Testis (tissue), 2 donors: ENCODE measurements at regions not wholly inside any gene's neighbourhood (a gene's known extent, or its start where the extent isn't known, plus 50 kb on each side); places are given as distances from the start of the nearest gene placed in this dataset.

ENCODE experiments used
- POLR2A ChIP-seq: fragments of 450-650 bp; IDR thresholded peaks from one replicate; pipeline ENCODE4 v1.6.1; 2017; ENCODE audit warnings: antibody characterized with exemption, mild to moderate bottlenecking, moderate library complexity
- TF ChIP-seq, protein P1 (sequence below), 3 experiments: fragments of 450-650 bp in 2 of 3; fragments of 200-600 bp in 1 of 3; sonication (generic) in 1 of 3; IDR thresholded peaks; one replicate each; pipeline ENCODE4 v1.5.1; 2016 to 2019; ENCODE audit warnings: antibody characterized with exemption in 3 of 3, mild to moderate bottlenecking in 2 of 3, moderate library complexity in 1 of 3

DNA sequence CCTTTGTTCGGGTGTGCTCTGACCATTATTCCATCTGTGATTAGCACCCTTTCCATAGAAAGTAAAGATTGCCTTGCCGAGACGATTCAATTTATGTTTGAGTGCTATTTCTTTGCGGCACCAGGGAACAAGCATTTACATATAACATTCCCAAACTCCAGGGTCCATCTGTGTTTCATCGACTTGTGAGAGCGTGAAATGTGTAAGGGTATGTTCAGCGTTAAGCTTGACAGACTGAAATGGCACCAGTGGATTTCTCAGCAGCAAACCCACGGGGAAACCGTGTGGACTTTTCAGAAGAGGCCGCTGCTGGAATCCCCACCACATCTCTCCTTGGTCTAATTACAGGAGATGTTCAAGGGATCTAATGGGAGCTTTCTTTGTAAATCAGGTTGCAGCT, 270.5 kb downstream of the TCERG1L start:
- TF ChIP-seq POLR2A = no peak
- TF ChIP-seq, protein P1, sequence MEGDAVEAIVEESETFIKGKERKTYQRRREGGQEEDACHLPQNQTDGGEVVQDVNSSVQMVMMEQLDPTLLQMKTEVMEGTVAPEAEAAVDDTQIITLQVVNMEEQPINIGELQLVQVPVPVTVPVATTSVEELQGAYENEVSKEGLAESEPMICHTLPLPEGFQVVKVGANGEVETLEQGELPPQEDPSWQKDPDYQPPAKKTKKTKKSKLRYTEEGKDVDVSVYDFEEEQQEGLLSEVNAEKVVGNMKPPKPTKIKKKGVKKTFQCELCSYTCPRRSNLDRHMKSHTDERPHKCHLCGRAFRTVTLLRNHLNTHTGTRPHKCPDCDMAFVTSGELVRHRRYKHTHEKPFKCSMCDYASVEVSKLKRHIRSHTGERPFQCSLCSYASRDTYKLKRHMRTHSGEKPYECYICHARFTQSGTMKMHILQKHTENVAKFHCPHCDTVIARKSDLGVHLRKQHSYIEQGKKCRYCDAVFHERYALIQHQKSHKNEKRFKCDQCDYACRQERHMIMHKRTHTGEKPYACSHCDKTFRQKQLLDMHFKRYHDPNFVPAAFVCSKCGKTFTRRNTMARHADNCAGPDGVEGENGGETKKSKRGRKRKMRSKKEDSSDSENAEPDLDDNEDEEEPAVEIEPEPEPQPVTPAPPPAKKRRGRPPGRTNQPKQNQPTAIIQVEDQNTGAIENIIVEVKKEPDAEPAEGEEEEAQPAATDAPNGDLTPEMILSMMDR (IDR thresholded peaks at IDR 0.05) = no peak
